ENCODE measurements at regions not wholly inside any gene's neighbourhood (a gene's known extent, or its start where the extent isn't known, plus 50 kb on each side); places are given as distances from the start of the nearest gene placed in this dataset.

GRCh38 chr10:43000651-43001426, 76.0 kb upstream of the RET start (continued):
- TF ChIP-seq, protein P1, sequence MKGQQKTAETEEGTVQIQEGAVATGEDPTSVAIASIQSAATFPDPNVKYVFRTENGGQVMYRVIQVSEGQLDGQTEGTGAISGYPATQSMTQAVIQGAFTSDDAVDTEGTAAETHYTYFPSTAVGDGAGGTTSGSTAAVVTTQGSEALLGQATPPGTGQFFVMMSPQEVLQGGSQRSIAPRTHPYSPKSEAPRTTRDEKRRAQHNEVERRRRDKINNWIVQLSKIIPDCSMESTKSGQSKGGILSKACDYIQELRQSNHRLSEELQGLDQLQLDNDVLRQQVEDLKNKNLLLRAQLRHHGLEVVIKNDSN (IDR thresholded peaks at IDR 0.05; ENCODE audit: borderline replicate concordance, extremely low read length, insufficient read depth, low read depth, low read length), result no peak
- TF ChIP-seq NFIC (IDR thresholded peaks at IDR 0.05; ENCODE audit: low read depth, low read length), result no peak
- no peak for TF ChIP-seq BHLHE40 (IDR thresholded peaks at IDR 0.05; ENCODE audit: borderline replicate concordance in 1 of 2, low read depth in 2 of 2, low read length in 1 of 2)
- TF ChIP-seq DPF2 (IDR thresholded peaks at IDR 0.05), result no peak

- H3K27me3 ChIP-seq (replicated peaks in 1 of 2; ENCODE audit: control insufficient read depth in 2 of 2, insufficient read depth in 2 of 2, low read length in 1 of 2), result no peaks in the 10 kb centered on the region
- no peaks in the 10 kb centered on the region for H3K36me3 ChIP-seq (ENCODE audit: control insufficient read depth in 2 of 2, insufficient read depth in 2 of 2, low read length in 1 of 2)
- H3K9ac ChIP-seq (ENCODE audit: control insufficient read depth, insufficient read depth, low read length), result no peak overlapping the region
- no peak overlapping the region for H3K4me2 ChIP-seq (ENCODE audit: control insufficient read depth, insufficient read depth)
- ChIA-PET POLR2A (no interaction called here), SMC1A (ENCODE audit: uncharacterized antibody, unreplicated experiment) (no interaction called here), RAD21 (ENCODE audit: unreplicated experiment) (no interaction called here), CTCF (no interaction called here)
- TF ChIP-seq JUND (IDR thresholded peaks at IDR 0.05; ENCODE audit: low read depth, low read length) (no peak), SUPT20H (IDR thresholded peaks at IDR 0.05; ENCODE audit: borderline replicate concordance, control insufficient read depth, low read depth, low read length) (no peak), CHD4 (IDR thresholded peaks at IDR 0.05) (no peak), E4F1 (IDR thresholded peaks at IDR 0.05; ENCODE audit: borderline replicate concordance, partially characterized antibody) (no peak), YBX1 (IDR thresholded peaks at IDR 0.05) (no peak)
- no peaks in the 10 kb centered on the region for H3K79me2 ChIP-seq (ENCODE audit: control insufficient read depth, insufficient read depth, low read length)
- H3K4me1 ChIP-seq (ENCODE audit: control insufficient read depth, insufficient read depth, low read length), result no peaks in the 10 kb centered on the region
- in situ Hi-C loops (cut with MboI), result loop anchor here (25.0 kb wide), 1 partner anchor 111 kb away; no protein-coding TSS in a partner anchor
- H3K9me3 ChIP-seq (replicated peaks; ENCODE audit: control insufficient read depth, insufficient read depth, low read length), result no peaks in the 10 kb centered on the region
- DNase-seq (ENCODE audit: low read depth, low spot score), result no peak
- FAIRE-seq, result no peak
- H3K27ac ChIP-seq (ENCODE audit: control insufficient read depth, insufficient read depth), result no peak overlapping the region
- H3K4me3 ChIP-seq, result no peak overlapping the region
- no TSS peak for BruUV-seq (replicated peaks)
- no peak for ATAC-seq
- H4K20me1 ChIP-seq (ENCODE audit: control insufficient read depth, insufficient read depth), result no peaks in the 10 kb centered on the region
- intact Hi-C loops (cut with micrococcal nuclease; ENCODE audit: unreplicated experiment), result no loop called here
- no peak overlapping the region for H2AFZ ChIP-seq (ENCODE audit: control insufficient read depth, low read depth, low read length)
- WGBS (ENCODE audit: insufficient coverage, insufficient replicate concordance, low lambda C conversion rate, missing lambda C conversion rate), result 0% methylated on average over 3 of the region's 3 CpGs
Observed at GRCh38 chr10:43001427-43001795, 75.5 kb upstream of the RET start.

All from GM12878 (cell line).